HEK293 (cell line): ENCODE measurements at regions not wholly inside any gene's neighbourhood (a gene's known extent, or its start where the extent isn't known, plus 50 kb on each side); places are given as distances from the start of the nearest gene placed in this dataset.

ENCODE experiments used
- CTCF ChIA-PET: fragments of 350-600 bp; formaldehyde crosslinking; extraction: SDS; loops from one replicate; lab custom pipeline; 2021; ENCODE audit warnings: antibody characterized with exemption; lab: Yijun Ruan, JAX
- POLR2A ChIA-PET: fragments of 300-600 bp; formaldehyde crosslinking; extraction: SDS; loops from one replicate; lab custom pipeline; 2020; ENCODE audit warnings: antibody characterized with exemption, inconsistent platforms; lab: Yijun Ruan, JAX
- H3K27ac ChIP-seq: fragments of 200-500 bp; sonication (Bioruptor generic); 2 replicates; pipeline ENCODE4 v1.5.1; 2014; ENCODE audit warnings: low read depth, low read length, control low read depth, inconsistent platforms; ENCODE audit errors: extremely low read depth
- H3K36me3 ChIP-seq, 2 experiments: fragments of 200-500 bp in 1 of 2; sonication (Bioruptor generic) in 1 of 2; 1 replicate in 1 of 2; 2 replicates in 1 of 2; pipeline ENCODE4 v1.5.1; 2014 to 2017; ENCODE audit warnings: inconsistent platforms in 2 of 2, low read length in 2 of 2; ENCODE audit not compliant: control insufficient read depth in 2 of 2, insufficient read depth in 1 of 2
- H3K4me1 ChIP-seq: fragments of 200-500 bp; sonication (Bioruptor generic); 2 replicates; pipeline ENCODE4 v1.5.1; 2014; ENCODE audit warnings: mild to moderate bottlenecking, low read length, inconsistent platforms; ENCODE audit not compliant: control insufficient read depth, insufficient read depth
- H3K4me3 ChIP-seq: 2 replicates; pipeline ENCODE4 v1.5.1; 2011; ENCODE audit warnings: low read depth, mild to moderate bottlenecking, control low read depth, low read length, moderate library complexity
- H3K9me3 ChIP-seq: fragments of 200-500 bp; sonication (Bioruptor generic); 2 replicates; pipeline ENCODE4 v1.5.1; 2014; ENCODE audit warnings: low read depth, low read length, inconsistent platforms; ENCODE audit not compliant: control insufficient read depth, insufficient read depth
- BCL11A ChIP-seq: fragments of 450-650 bp; formaldehyde crosslinking; IDR thresholded peaks from 2 replicates; pipeline ENCODE4 v1.5.1; 2016; ENCODE audit warnings: low read depth, missing biosample characterization, missing genetic modification characterization
- ELK4 ChIP-seq: IDR thresholded peaks from 2 replicates; pipeline ENCODE4 v1.6.1; 2011; ENCODE audit warnings: mild to moderate bottlenecking, low read depth, low read length, borderline replicate concordance
- GLIS2 ChIP-seq: fragments of 450-650 bp; formaldehyde crosslinking; IDR thresholded peaks from 2 replicates; pipeline ENCODE4 v1.5.1; 2016; ENCODE audit warnings: missing biosample characterization, missing genetic modification characterization
- KLF10 ChIP-seq: fragments of 450-650 bp; IDR thresholded peaks from 2 replicates; pipeline ENCODE4 v1.5.1; 2018; ENCODE audit warnings: missing biosample characterization, mild to moderate bottlenecking, missing genetic modification characterization
- MYNN ChIP-seq: fragments of 450-650 bp; formaldehyde crosslinking; IDR thresholded peaks from 2 replicates; pipeline ENCODE4 v1.5.1; 2016; ENCODE audit warnings: missing biosample characterization, missing genetic modification characterization, borderline replicate concordance
- SALL2 ChIP-seq: fragments of 450-650 bp; formaldehyde crosslinking; IDR thresholded peaks from 2 replicates; pipeline ENCODE4 v1.5.0; 2017; ENCODE audit warnings: missing biosample characterization, mild to moderate bottlenecking, missing genetic modification characterization, borderline replicate concordance
- ZFP41 ChIP-seq: fragments of 450-650 bp; formaldehyde crosslinking; IDR thresholded peaks from 2 replicates; pipeline ENCODE4 v1.5.1; 2016; ENCODE audit warnings: missing biosample characterization, missing genetic modification characterization, borderline replicate concordance
- ZNF140 ChIP-seq: fragments of 450-650 bp; formaldehyde crosslinking; IDR thresholded peaks from 2 replicates; pipeline ENCODE4 v1.5.1; 2016; ENCODE audit warnings: missing biosample characterization, missing genetic modification characterization
- ZNF157 ChIP-seq: fragments of 450-650 bp; formaldehyde crosslinking; IDR thresholded peaks from 2 replicates; pipeline ENCODE4 v1.5.1; 2016; ENCODE audit warnings: missing biosample characterization, missing genetic modification characterization
- ZNF211 ChIP-seq: fragments of 450-650 bp; formaldehyde crosslinking; IDR thresholded peaks from 2 replicates; pipeline ENCODE4 v1.5.1; 2016; ENCODE audit warnings: low read depth, missing biosample characterization, missing genetic modification characterization
- ZNF37A ChIP-seq: fragments of 450-650 bp; IDR thresholded peaks from 2 replicates; pipeline ENCODE4 v1.5.1; 2018; ENCODE audit warnings: missing biosample characterization, missing genetic modification characterization
- ZNF423 ChIP-seq: fragments of 450-650 bp; formaldehyde crosslinking; IDR thresholded peaks from 2 replicates; pipeline ENCODE4 v1.5.1; 2016; ENCODE audit warnings: missing biosample characterization, missing genetic modification characterization
- ZNF426 ChIP-seq: fragments of 450-650 bp; formaldehyde crosslinking; IDR thresholded peaks from 2 replicates; pipeline ENCODE4 v1.5.1; 2017; ENCODE audit warnings: missing biosample characterization, missing genetic modification characterization, mild to moderate bottlenecking, inconsistent platforms, moderate library complexity
- ZNF558 ChIP-seq: fragments of 450-650 bp; formaldehyde crosslinking; IDR thresholded peaks from 2 replicates; pipeline ENCODE4 v1.5.1; 2016; ENCODE audit warnings: missing biosample characterization, missing genetic modification characterization
- ZNF596 ChIP-seq: fragments of 450-650 bp; IDR thresholded peaks from 2 replicates; pipeline ENCODE4 v1.5.0; 2018; ENCODE audit warnings: missing biosample characterization, mild to moderate bottlenecking, missing genetic modification characterization, moderate library complexity
- ZNF610 ChIP-seq: fragments of 450-650 bp; formaldehyde crosslinking; IDR thresholded peaks from 2 replicates; pipeline ENCODE4 v1.5.1; 2016; ENCODE audit warnings: missing biosample characterization, missing genetic modification characterization, borderline replicate concordance
- ZNF792 ChIP-seq: fragments of 450-650 bp; formaldehyde crosslinking; IDR thresholded peaks from 2 replicates; pipeline ENCODE4 v1.5.1; 2016; ENCODE audit warnings: missing biosample characterization, missing genetic modification characterization
- TF ChIP-seq, protein P1 (sequence below): fragments of 450-650 bp; formaldehyde crosslinking; IDR thresholded peaks from 2 replicates; pipeline ENCODE4 v1.5.1; 2016; ENCODE audit warnings: missing biosample characterization, missing genetic modification characterization, low read depth
- TF ChIP-seq, protein P2 (sequence below): fragments of 450-650 bp; formaldehyde crosslinking; IDR thresholded peaks from 2 replicates; pipeline ENCODE4 v1.5.1; 2016; ENCODE audit warnings: missing biosample characterization, missing genetic modification characterization

DNA sequence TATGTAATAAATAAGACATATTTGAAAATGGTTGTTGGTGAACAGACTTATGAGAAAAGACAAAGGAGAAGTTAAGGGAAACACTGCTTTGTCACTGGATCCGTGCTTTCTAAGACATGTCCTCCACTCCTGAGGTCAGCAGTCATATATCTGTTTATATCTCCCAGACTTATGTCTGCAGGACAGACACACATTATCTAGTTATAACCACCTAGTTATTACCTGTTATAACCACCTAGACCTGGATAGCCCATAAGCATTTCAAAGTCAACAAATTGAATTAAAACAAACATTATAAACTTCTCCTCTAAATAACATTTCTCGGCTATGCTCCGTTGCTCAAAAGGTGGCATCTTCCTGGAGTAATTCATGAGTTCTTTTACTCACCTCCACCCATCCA is 96.4 kb downstream of the SPRY2 start:
- Histone ChIP-seq H3K9me3 (no peaks in the 10 kb centered on the region), H3K27ac (no peak overlapping the region)
- POLR2A ChIA-PET = no interaction called here
- CTCF ChIA-PET = no interaction called here
- no peak for TF ChIP-seq ZNF426
- no peak for TF ChIP-seq MYNN (tag by site-specific recombination)
- TF ChIP-seq ZNF157 = no peak
- no peak for TF ChIP-seq ZNF792 (tag by site-specific recombination)
- TF ChIP-seq, all 188 proteins: peak for 0
- H3K4me1 ChIP-seq = no peaks in the 10 kb centered on the region
- no peaks in the 10 kb centered on the region for H3K36me3 ChIP-seq
- H3K4me3 ChIP-seq = no peak overlapping the region

DNA sequence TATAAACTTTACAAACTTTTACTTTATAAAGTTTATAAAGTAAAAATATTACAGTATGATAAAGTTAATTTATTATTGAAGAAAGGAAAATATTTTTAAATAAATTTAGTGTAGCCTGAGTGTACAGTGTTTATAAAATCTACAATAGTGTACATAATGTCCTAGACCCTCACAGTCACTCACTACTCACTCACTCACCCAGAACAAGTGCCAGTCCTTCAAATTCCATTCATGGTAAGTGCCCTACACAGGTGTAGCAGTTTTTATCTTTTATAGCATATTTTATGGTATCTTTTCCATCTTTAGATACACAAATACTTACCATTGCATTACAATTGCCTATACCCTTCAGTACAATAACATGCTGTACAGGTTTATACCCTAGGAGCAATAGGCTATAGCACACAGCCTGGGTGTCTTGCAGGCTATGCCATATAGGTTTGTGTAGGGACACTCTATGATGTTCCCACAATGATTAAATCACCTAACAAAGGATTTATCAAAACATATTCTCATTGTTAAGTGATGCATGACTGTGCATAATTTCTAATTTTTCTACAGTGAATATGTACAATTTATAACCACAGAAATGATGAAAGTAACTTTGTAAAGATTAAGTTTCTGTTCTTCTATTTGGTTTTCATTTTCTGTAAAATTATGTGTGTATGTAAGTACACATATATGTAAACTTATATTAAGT is 98.0 kb downstream of the SPRY2 start:
- H3K4me3 ChIP-seq = no peak overlapping the region
- ChIA-PET POLR2A (no interaction called here), CTCF (no interaction called here)
- H3K36me3 ChIP-seq = no peaks in the 10 kb centered on the region
- H3K9me3 ChIP-seq = no peaks in the 10 kb centered on the region
- no peaks in the 10 kb centered on the region for H3K4me1 ChIP-seq
- H3K27ac ChIP-seq = no peak overlapping the region
- TF ChIP-seq ELK4 (no peak), BCL11A (tag by site-specific recombination) (no peak)

DNA sequence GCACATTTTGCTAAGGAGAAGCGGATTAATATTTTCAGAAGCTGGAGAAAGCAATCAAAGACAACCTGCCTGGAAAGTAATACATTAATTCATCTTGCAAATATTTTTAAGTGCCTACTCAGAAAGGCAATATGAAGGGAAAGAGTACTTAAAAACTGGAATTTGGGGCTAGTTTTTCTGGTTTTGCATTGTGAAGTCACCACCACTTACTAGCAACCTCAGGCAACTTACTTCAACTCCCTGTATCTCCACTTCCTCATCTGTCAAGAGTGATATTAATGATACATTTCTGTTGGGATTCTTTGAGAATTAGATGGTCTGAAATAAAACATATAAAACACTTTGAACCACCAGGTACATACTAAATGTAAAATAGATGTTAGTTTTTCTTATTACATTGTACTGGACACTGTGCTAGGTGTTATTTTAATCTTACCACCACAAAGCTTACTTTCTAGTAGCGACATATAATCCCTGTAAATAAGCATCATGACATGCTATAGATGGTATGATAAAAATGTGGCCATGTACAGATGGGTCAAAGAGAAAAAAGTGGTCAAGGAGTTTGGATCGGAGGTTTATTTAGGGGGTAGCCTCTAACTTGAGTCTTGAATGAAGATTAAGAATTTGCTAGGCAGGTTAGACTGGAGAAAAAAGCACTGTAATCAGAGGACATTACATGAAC is 101.2 kb downstream of the SPRY2 start:
- Histone ChIP-seq H3K4me3 (no peak overlapping the region), H3K4me1 (no peaks in the 10 kb centered on the region), H3K9me3 (no peaks in the 10 kb centered on the region), H3K36me3 (no peaks in the 10 kb centered on the region), H3K27ac (no peak overlapping the region)
- TF ChIP-seq ZNF211 (no peak), ZNF558 (tag by site-specific recombination) (no peak), ZNF596 (no peak), ZNF140 (tag by site-specific recombination) (no peak), ZNF423 (tag by site-specific recombination) (no peak), GLIS2 (tag by site-specific recombination) (no peak), ZNF610 (no peak), SALL2 (tag by site-specific recombination) (no peak), ZNF37A (tag by site-specific recombination) (no peak), KLF10 (tag by site-specific recombination) (no peak), ZFP41 (tag by site-specific recombination) (no peak)
- TF ChIP-seq, protein P1, sequence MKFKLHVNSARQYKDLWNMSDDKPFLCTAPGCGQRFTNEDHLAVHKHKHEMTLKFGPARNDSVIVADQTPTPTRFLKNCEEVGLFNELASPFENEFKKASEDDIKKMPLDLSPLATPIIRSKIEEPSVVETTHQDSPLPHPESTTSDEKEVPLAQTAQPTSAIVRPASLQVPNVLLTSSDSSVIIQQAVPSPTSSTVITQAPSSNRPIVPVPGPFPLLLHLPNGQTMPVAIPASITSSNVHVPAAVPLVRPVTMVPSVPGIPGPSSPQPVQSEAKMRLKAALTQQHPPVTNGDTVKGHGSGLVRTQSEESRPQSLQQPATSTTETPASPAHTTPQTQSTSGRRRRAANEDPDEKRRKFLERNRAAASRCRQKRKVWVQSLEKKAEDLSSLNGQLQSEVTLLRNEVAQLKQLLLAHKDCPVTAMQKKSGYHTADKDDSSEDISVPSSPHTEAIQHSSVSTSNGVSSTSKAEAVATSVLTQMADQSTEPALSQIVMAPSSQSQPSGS = no peak
- TF ChIP-seq, protein P2, sequence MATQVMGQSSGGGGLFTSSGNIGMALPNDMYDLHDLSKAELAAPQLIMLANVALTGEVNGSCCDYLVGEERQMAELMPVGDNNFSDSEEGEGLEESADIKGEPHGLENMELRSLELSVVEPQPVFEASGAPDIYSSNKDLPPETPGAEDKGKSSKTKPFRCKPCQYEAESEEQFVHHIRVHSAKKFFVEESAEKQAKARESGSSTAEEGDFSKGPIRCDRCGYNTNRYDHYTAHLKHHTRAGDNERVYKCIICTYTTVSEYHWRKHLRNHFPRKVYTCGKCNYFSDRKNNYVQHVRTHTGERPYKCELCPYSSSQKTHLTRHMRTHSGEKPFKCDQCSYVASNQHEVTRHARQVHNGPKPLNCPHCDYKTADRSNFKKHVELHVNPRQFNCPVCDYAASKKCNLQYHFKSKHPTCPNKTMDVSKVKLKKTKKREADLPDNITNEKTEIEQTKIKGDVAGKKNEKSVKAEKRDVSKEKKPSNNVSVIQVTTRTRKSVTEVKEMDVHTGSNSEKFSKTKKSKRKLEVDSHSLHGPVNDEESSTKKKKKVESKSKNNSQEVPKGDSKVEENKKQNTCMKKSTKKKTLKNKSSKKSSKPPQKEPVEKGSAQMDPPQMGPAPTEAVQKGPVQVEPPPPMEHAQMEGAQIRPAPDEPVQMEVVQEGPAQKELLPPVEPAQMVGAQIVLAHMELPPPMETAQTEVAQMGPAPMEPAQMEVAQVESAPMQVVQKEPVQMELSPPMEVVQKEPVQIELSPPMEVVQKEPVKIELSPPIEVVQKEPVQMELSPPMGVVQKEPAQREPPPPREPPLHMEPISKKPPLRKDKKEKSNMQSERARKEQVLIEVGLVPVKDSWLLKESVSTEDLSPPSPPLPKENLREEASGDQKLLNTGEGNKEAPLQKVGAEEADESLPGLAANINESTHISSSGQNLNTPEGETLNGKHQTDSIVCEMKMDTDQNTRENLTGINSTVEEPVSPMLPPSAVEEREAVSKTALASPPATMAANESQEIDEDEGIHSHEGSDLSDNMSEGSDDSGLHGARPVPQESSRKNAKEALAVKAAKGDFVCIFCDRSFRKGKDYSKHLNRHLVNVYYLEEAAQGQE (tag by site-specific recombination) = no peak
- ChIA-PET POLR2A (no interaction called here), CTCF (interaction anchor here (0.8 kb wide), 1 partner anchor 94 kb away, joined by 6 read pairs; no protein-coding TSS in a partner anchor)
